Mesothelial cell of epicardium (in vitro differentiated cells): ENCODE measurements at regions not wholly inside any gene's neighbourhood (a gene's known extent, or its start where the extent isn't known, plus 50 kb on each side); places are given as distances from the start of the nearest gene placed in this dataset.

Experiments
- DNase-seq, 2 experiments: peaks; one replicate each; pipeline ENCODE4 v3.0.0; 2021; ENCODE audit warnings: low spot score in 2 of 2; ENCODE audit not compliant: unreplicated experiment in 2 of 2
- H3K27ac Mint-ChIP-seq: 2 replicates; pipeline ENCODE4 v1.8.0; 2021; ENCODE audit warnings: mixed read lengths
- H3K27me3 Mint-ChIP-seq: 2 replicates; pipeline ENCODE4 v1.8.0; 2021; ENCODE audit warnings: low read depth, mixed read lengths
- H3K36me3 Mint-ChIP-seq: 2 replicates; pipeline ENCODE4 v1.8.0; 2021; ENCODE audit warnings: mixed read lengths
- H3K4me1 Mint-ChIP-seq: 2 replicates; pipeline ENCODE4 v1.8.0; 2021; ENCODE audit warnings: mixed read lengths
- H3K4me3 Mint-ChIP-seq: 2 replicates; pipeline ENCODE4 v1.8.0; 2021; ENCODE audit warnings: mild to moderate bottlenecking, moderate library complexity, mixed read lengths
- H3K9me3 Mint-ChIP-seq: 2 replicates; pipeline ENCODE4 v1.8.0; 2021; ENCODE audit warnings: mixed read lengths
- TF ChIP-seq, protein P1 (sequence below): fragments of 200-600 bp; sonication (generic); IDR thresholded peaks from one replicate; pipeline ENCODE4 v1.5.0; 2021; ENCODE audit warnings: antibody characterized with exemption; ENCODE audit not compliant: unreplicated experiment

- TF ChIP-seq, protein P1, sequence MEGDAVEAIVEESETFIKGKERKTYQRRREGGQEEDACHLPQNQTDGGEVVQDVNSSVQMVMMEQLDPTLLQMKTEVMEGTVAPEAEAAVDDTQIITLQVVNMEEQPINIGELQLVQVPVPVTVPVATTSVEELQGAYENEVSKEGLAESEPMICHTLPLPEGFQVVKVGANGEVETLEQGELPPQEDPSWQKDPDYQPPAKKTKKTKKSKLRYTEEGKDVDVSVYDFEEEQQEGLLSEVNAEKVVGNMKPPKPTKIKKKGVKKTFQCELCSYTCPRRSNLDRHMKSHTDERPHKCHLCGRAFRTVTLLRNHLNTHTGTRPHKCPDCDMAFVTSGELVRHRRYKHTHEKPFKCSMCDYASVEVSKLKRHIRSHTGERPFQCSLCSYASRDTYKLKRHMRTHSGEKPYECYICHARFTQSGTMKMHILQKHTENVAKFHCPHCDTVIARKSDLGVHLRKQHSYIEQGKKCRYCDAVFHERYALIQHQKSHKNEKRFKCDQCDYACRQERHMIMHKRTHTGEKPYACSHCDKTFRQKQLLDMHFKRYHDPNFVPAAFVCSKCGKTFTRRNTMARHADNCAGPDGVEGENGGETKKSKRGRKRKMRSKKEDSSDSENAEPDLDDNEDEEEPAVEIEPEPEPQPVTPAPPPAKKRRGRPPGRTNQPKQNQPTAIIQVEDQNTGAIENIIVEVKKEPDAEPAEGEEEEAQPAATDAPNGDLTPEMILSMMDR: no peak
- no peak for DNase-seq
These were observed 507.3 kb downstream of the HAPSTR1 start for GRCh38 chr16:9598731-9599083.

DNA sequence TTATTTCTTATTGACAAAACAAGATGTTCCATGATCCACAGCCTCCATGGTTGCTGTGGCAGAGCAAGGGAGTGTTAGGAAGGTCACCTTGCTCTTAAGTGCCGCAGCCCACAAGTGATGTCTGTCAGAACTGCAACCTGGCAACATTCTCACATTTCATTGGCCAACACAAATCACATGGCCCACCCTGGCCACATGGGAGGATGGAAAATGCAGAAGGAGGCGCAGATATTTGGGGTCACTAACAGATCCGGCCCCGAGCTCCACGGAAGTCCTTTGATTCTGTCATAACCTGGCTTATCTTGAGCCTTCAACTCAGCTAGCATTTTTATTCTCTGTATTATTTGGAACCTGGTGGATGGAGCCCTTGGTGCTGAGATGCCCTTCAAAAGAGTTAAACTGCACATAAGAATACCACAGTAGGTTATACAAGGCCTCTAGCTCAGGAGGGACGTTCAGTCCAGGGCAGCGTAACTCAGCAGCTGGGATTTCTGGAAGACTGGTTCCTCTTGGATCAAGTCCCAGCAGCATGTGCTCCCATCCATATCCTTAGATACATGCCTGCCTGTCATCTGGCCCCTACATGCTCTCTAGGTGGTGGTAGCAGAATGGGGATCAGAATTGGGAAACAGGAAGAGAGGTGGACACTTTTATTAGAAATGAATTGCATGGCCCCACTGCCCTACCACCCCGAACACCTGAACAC, 508.1 kb downstream of the HAPSTR1 start:
- H3K27me3 Mint-ChIP-seq: no peaks in the 10 kb centered on the region
- no peak for DNase-seq
- no peaks in the 10 kb centered on the region for H3K9me3 Mint-ChIP-seq
- H3K4me1 Mint-ChIP-seq: peaks cover 8% of the 10 kb centered on the region
- H3K4me3 Mint-ChIP-seq: no peak overlapping the region
- TF ChIP-seq, protein P1: no peak
- no peaks in the 10 kb centered on the region for H3K36me3 Mint-ChIP-seq
- H3K27ac Mint-ChIP-seq: no peak overlapping the region

More at GRCh38 chr16:9598731-9599083, 507.3 kb downstream of the HAPSTR1 start:
- Mint-ChIP-seq H3K27ac (no peak overlapping the region), H3K36me3 (no peaks in the 10 kb centered on the region), H3K27me3 (no peaks in the 10 kb centered on the region), H3K4me3 (no peak overlapping the region), H3K9me3 (no peaks in the 10 kb centered on the region), H3K4me1 (peaks cover 10% of the 10 kb centered on the region)

DNA sequence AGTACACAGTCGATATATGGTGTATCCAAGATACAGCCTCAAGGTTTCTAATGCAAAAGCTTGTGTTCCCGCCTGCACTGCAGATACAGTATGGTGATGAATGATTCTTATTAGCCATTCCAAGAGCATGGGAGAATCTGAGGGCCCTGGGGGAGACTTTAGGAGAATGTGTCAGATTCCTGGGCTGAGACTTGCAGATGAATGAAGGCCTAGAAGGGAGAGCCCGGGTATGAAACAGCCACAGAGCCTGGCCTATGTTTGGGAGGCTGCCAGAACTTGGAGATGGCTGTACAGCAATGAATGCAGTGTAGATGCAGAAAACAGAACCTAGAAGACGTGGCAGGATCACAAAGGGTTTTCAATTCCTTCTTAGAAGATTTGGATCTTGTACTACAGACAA, 510.7 kb downstream of the HAPSTR1 start:
- Mint-ChIP-seq H3K27ac (peak overlapping the region; percentile 1), H3K4me1 (peaks cover 5% of the 10 kb centered on the region), H3K36me3 (no peaks in the 10 kb centered on the region), H3K27me3 (no peaks in the 10 kb centered on the region), H3K4me3 (no peak overlapping the region), H3K9me3 (no peaks in the 10 kb centered on the region)
- TF ChIP-seq, protein P1: no peak
- DNase-seq: peak in 1 of 2 experiments; percentile 40

GRCh38 chr16:9603316-9603715, 511.9 kb downstream of the HAPSTR1 start:
- Mint-ChIP-seq H3K4me1 (peaks cover 5% of the 10 kb centered on the region), H3K9me3 (no peaks in the 10 kb centered on the region), H3K4me3 (no peak overlapping the region), H3K27ac (no peak overlapping the region), H3K36me3 (no peaks in the 10 kb centered on the region), H3K27me3 (no peaks in the 10 kb centered on the region)
- TF ChIP-seq, protein P1: no peak
- no peak for DNase-seq

DNA sequence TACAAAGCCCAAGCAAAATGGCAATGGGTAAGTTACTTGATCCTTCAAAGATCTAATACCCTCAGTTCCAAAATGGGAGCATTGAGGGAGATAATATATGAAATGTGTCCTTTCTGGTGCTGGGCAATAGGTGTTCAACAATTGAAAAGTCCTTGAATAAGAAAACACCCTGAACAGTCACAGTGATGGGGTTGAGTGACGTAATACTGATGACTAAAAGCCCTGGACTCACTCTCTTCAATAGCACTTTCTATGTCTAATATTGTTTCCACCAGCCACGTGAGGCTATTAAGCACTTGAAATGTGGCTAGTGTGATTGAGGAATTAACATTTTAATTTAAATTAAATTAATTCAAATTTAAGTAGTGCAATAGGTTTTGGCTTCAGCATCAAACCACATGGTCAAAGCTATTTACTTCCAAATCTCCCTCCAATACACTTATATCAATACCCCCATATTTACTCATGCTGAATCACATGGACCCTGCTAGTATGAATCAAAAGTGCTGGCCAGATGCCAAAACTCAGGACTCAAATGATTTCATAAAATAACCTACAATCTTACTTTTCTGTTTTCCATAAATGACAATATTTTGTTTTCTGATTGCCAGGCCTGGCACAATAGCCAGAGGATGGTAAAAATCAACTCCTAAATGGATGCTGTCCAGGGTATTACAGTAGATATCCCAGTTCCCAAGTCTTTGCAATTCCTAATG, 516.2 kb downstream of the HAPSTR1 start:
- H3K4me1 Mint-ChIP-seq: peaks cover 6% of the 10 kb centered on the region
- H3K27me3 Mint-ChIP-seq: no peaks in the 10 kb centered on the region
- no peak for DNase-seq
- TF ChIP-seq, protein P1: no peak
- no peaks in the 10 kb centered on the region for H3K9me3 Mint-ChIP-seq
- H3K27ac Mint-ChIP-seq: no peak overlapping the region
- H3K4me3 Mint-ChIP-seq: no peak overlapping the region
- H3K36me3 Mint-ChIP-seq: no peaks in the 10 kb centered on the region
